Epithelial cell of esophagus (primary cell): ENCODE measurements at regions not wholly inside any gene's neighbourhood (a gene's known extent, or its start where the extent isn't known, plus 50 kb on each side); places are given as distances from the start of the nearest gene placed in this dataset.

ENCODE experiments used
- DNase-seq: peaks from one replicate; pipeline ENCODE4 v3.0.0; 2010; ENCODE audit warnings: low read depth
- H3K4me3 ChIP-seq: 2 replicates; pipeline ENCODE4 v1.5.1; 2011; ENCODE audit warnings: mild to moderate bottlenecking, low read length, control low read depth
- CTCF ChIP-seq: IDR thresholded peaks from 2 replicates; pipeline ENCODE4 v1.5.1; 2011; ENCODE audit warnings: low read depth, mild to moderate bottlenecking, low read length, control low read depth, inconsistent platforms; ENCODE audit not compliant: insufficient read depth; ENCODE audit errors: missing control alignments

- no peak for DNase-seq
- no peak overlapping the region for H3K4me3 ChIP-seq
- TF ChIP-seq CTCF: no peak
These were observed 187.8 kb downstream of the TLE3 start for GRCh38 chr15:69909719-69910444.

GRCh38 chr15:69910514-69910913 lies 187.2 kb downstream of the TLE3 start:
- TF ChIP-seq CTCF: no peak
- H3K4me3 ChIP-seq: no peak overlapping the region
- no peak for DNase-seq

GRCh38 chr15:69912116-69912515 lies 185.6 kb downstream of the TLE3 start:
- TF ChIP-seq CTCF: no peak
- no peak overlapping the region for H3K4me3 ChIP-seq
- DNase-seq: no peak

GRCh38 chr15:69914040-69914439 lies 183.7 kb downstream of the TLE3 start:
- DNase-seq: no peak
- TF ChIP-seq CTCF: no peak
- no peak overlapping the region for H3K4me3 ChIP-seq

- TF ChIP-seq CTCF: no peak
- no peak overlapping the region for H3K4me3 ChIP-seq
- no peak for DNase-seq
These were observed 182.8 kb downstream of the TLE3 start for GRCh38 chr15:69914960-69915359.

GRCh38 chr15:69916169-69916785 lies 181.4 kb downstream of the TLE3 start:
- TF ChIP-seq CTCF: no peak
- DNase-seq: no peak
- no peak overlapping the region for H3K4me3 ChIP-seq

GRCh38 chr15:69917056-69917455 lies 180.7 kb downstream of the TLE3 start:
- TF ChIP-seq CTCF: no peak
- no peak for DNase-seq
- H3K4me3 ChIP-seq: no peak overlapping the region
